GM19395 (cell line): ENCODE measurements at regions not wholly inside any gene's neighbourhood (a gene's known extent, or its start where the extent isn't known, plus 50 kb on each side); places are given as distances from the start of the nearest gene placed in this dataset.

Source experiments
- ATAC-seq: cut with Tn5 transposase; IDR thresholded peaks from one replicate; pipeline ENCODE4 v1.9.1; 2021; ENCODE audit warnings: mild to moderate bottlenecking, moderate library complexity; ENCODE audit not compliant: unreplicated experiment

DNA sequence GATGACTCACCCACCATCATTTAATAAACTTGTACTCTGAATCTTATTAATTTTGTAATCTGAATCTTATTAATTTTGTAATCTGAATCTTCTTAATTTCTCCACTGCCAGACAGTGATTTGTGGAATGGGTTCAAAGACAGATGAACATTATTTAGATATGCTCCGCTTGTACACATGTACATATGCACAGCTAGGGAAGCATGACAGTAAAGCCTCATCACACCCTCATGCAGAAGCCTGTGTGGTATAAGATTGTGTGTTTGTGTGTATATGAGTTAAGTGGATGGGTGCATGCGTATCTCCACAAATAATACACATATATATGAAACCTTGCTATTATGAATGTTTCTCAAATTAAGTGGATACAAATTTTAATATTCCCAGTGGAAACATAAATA is 318.5 kb upstream of the SFRP2 start:
- ATAC-seq: no peak

DNA sequence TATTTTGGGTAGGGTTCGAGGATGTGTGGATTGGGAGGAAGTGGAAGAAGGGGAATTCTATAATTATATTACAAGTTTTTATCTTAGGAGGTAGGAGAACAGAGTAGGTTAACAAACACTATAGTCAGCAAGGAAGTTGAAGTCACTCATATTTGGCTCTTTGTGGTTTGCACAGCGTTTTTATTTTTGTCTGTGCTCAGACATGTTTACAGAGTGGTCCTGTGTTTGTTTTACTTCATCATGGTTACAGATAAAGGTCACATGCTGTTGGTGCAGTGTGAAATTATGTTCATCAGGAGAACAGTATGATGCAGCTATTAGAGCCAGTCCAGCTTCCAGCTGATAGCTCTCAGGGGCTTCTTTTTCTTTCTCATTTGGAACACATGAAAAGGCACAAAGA is 299.9 kb upstream of the SFRP2 start:
- ATAC-seq: no peak

DNA sequence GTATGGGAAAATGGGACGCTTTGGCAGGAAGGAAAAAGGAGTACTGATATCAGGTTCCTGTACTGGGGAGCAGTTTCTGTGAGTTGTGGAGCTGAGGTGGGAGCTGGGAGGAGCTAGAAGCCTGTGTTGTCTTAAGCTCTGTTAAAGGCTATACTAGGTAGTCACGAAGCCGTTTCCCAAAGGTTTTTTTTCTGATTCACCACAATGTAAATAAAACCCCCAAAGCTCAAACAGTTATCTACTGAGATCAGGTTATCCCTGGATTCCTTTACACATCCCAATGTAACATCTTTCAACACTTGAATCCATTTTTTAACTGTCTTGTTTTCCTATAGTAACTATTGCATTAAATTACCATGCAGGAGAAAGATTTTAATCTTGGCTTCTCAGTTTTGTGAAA is 297.4 kb upstream of the SFRP2 start:
- ATAC-seq: no peak

DNA sequence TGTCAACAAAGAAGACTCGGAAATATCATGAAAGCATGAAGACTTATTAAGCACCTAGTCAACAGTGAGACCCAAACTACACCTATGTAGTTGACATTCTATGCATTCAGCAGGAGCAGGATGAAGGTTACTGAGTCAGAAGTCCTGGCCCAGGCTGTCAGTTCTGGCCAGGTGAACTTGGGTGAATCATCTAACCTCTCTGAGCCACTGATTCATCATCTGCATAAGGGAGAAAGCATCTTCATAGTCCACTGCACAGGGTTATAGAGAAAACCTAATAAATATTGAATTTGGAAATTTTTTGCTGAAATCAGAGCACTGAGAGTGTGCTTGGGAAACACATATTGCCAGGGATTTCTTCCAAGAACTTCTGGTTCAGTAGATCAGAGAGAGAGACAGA is 296.0 kb upstream of the SFRP2 start:
- no peak for ATAC-seq

DNA sequence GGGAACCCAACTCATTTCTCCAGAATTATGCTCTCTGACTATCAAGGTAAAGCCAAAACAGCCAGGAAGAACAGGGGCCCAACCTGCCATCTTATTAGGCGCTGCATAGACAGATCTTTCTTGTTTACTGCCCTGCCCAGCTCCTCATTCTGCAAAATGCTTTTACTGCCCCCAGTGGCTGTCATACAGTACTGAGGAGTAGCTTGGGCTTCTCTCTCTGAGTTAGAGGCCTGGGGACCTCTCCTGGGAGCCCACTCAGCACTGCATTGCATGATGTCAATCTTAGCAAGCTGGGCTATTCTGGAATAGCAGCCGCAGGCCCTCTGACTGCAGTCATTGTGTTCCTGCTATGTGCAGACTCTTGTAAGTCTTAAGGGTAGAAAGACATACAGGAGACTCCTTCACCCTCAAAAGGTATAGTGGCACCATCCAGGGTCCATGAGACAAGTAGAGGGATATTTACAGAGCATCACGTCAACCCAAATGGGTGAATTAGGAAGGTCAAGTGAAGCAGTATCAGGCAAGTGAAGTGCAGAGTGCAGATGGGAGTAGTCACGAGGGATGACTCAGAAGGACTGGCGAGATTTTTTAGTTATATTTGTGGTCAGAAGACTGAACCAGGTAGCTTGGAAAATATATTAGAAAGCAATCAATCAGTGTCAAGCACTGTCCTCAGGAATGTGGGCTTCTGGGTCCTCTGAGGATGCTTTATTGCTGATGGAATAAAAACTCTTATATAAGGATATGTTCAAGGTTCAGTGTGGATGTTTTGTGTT is 294.1 kb upstream of the SFRP2 start:
- peak; percentile 49 for ATAC-seq

DNA sequence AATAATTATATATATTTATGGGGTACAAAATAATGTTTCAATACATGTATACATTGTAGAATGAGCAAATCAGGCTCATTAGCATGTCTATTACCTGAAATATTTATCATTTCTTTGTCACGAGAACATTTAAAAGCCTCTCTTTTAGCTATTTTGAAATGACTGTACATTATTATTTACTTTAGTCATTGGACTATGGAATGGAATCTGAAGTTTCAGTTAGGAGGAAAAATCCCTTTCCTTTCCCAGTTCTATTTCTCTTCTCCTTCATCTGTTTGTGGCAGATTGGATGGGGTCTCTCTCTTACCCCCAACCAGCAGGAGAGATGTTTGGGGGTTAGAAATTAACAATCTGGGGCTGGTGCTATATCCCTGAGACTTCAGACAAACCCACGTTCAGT is 292.5 kb upstream of the SFRP2 start:
- no peak for ATAC-seq

DNA sequence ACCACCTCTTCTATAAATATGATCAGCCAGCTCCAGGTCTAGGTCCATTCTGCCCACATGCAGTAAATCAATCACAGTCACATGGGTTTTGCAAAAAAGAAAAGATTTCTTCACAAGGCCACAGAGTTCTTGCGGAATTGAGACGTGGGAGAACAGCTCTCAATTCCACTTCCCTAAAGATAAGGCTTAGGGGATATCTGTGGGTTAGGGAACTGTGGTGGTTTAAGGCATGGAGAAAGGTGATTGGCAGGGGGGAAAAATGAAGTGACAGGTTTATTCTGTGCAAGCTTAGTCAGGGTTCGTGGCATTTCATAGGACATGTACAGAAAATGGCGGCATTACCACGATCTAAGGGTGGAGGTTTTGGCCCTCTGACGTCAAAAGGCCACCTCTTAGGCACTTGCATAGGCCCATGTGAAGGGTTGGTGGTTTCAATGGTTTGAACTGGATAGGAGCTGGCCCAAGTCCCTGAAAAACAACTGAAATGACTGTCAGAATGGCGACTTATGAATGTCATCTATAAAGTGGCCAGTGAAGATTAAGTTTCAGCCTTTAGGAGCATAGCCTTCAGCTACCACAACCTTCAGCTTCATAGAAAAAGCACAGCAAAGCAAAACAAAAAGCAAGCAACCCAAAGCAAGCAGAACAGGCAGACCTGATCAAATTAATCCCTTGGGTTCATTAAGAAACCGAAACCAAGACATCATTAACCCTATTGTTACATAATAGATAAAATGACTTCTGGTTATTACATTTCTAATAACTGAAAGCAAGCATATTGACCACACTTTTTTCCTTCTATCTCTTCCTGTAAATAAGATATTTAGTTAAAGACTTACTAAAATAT is 289.8 kb upstream of the SFRP2 start:
- no peak for ATAC-seq

DNA sequence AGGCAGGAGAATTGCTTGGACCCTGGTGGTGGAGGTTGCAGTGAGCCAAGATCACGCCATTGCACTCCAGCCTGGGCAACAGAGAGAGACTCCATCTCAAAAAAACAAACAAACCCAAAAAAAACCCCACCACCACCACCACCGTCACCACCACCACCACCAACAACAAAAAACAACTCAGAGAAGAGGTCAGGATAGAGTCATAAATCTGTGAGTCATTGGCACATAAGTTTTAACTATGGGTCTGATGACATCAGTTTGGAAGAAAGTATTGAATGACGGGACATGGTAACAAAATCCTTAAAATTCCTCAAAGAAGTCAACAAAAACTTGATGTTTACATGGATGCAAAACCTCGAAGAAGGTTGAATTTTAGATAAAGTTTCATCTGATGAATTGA is 288.0 kb upstream of the SFRP2 start:
- no peak for ATAC-seq

DNA sequence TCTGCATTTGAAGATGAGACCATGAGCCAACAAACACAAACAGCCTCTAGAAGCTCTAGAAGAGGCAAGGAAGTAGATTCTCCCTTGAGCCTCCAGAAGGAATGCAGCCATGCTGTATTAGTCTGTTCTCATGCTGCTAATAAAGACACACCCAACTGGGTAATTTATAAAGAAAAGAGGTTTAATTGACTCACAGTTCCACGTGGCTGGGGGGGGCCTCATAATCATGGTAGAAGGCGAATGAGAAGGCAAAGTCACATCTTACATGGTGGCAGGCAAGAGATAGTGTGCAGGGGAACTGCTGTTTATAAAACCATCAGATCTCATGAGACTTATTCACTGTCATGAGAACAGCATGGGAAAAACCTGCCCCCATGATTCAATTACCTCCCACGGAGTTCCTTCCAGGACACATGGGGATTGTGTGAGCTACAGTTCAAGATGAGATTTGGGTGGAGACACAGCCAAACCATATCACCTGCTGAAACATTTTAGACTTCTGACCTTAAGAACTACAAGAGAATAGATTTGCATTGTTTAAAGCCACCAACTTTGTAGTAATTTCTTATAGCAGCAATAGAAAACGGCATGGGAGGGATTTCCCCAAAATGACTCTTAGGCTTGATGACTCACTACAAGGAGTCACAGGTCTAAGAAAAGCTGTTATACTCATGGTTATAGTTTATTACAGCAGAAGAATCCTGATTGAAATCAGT is 284.4 kb upstream of the SFRP2 start:
- ATAC-seq: peak; percentile 50

DNA sequence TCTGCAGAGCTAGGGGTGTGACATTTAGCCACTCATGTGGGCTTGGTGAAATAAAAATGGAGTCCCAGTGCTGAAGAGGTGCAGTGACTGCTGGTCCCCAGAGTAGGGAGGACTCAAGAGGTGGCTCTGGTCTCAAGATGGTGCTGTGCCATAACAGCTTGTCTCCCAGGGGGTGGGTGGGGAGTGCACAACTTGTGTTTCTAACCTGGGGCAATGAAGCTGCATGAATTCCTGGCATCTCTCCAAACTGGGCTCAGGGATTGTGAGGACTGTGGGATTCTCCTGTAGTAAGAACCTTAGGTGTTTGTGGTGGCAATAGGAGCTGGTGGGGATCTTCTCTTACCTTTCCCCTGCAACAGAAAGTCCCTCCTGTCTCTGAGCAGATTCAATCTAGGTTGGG is 278.9 kb upstream of the SFRP2 start:
- no peak for ATAC-seq

DNA sequence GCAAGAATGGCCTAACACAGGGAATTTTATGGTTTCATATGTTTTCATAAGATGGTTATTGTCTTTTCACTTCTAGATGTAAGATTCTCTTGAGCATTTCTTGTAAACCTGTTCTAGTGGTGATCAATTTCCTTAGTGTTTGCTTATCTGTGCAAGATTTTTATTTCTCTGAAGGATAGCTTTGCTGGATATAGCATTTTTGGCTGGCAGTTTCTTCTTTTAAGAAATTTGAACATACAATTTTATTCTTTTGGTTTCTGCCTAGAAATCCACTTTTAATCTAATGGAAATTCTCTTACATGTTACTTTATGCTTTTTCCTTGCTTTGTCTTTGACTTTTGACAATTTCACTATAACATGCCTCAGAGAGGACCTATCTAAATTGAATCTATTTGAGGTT is 276.5 kb upstream of the SFRP2 start:
- no peak for ATAC-seq

DNA sequence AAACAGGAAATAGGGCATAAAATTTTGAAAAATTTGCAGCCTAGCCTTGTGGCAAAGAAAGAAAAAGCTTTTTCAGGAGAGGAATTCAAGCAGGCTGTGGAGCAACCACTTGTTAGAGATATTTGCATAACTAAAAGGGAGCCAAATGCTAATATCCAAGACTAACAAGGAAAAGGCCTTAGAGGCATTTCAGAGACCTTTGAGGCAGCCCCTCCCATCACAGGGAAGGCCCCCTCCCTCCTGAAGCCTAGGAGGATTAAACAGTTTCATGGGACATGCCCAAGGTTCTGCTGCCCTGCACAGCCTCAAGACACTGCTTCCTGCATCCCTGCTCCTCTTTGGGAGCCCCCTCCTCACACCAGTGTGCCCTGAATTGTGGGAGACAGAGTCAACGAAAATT is 275.4 kb upstream of the SFRP2 start:
- ATAC-seq: no peak

DNA sequence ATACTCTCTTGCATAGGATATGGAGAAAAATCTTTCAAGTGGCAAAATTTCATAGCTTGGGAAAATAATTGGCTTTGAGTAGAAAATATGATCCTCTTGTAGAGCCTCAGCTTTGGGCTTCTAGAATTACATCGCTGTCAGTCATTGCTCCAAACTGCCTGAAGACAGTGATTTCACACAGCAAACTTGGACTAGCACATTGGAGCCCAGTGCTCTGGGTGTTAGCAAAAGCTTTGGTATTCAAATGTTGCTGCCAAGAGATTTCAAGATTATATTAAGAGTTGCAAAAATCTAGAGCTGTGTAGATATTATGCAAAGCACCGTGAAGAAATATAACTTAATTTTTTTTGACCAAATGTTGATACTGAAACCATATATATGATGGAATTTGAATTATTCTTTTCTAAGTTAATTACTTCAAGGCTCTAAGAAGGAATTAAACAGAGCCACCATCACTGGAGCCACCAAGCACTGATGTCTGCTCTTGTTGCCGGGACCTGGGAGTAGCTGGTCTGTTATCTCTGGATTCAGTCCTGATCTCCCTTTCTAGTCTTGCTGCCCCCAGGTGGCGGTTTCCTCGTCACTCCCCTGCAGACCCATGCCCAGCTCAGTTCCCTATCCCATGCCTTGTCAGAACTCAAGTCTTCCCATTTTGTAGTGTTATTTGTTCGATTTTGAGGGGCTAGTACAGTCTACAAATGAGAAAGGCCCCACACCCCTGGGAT is 260.7 kb upstream of the SFRP2 start:
- no peak for ATAC-seq

DNA sequence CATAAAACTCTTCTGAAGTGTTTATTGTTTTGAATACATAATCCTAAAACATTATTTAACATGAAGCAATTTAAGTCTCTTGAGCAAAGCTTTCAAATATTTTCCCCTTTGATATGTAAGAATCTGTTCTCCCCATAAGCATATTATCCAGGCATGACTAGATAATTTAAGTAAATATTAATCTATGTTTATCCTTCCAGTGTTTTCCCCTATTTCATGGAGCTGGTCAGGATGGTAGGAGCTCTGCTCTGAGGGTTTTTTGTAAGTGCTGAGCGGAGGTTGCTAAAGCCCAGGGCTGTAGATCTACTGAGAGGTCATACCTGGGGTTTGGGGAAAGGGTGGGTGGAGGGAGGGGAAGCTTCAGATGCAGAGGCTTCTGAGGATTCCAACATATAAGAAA is 258.9 kb upstream of the SFRP2 start:
- no peak for ATAC-seq

DNA sequence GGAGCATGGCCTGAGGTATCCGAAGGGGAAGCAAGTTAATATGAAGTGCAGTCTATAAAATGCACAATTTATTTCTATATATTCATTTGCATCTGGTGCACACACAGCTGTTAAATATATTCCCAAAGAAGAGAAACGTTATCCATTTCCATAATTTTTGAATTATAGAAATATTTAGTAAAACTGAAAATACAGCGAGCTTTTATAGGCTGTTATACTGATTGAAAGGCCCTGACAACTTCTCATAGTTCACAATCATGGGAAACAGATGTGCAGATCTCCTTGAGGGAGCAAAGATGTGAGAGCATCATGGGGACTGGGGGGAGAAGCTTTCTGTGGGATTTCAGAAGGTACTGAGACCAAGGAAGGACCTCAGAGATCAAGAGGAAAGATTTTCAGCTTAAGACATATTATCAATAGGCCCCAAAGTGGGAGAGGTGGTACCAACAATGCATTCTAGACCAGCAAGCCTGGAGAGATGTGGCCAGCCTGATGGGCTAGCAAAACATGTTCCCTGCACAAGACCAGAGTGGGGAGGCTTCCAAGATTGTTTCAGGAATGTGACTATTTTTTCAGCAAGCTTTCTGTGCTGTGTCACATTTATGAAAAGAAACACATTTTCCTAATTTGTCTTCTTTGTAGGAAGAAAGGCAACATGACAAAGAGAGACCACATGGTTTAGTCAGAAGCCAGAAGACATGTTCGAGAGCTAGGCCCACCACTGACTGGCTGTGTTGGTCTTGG is 256.0 kb upstream of the SFRP2 start:
- ATAC-seq: no peak

DNA sequence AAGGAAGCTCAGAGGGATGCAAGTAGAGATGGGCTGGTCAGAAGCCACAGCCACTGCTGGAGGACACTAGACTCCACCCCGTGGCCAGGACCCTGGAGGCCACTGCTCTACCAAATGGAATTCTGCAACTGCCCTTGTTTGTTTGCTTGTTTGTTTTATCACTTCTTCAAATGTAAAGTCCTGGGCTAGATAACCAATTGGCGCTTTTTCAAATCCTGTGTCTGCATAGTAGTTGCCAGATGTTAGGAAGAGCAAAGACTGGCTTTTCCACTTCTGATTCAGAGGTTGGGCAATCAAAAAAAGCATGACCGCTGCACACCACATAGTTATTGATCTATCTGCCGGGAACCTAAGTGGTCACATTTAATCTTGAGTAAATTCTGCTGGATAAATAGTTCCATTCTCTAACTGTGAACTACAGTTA is 255.2 kb upstream of the SFRP2 start:
- no peak for ATAC-seq

DNA sequence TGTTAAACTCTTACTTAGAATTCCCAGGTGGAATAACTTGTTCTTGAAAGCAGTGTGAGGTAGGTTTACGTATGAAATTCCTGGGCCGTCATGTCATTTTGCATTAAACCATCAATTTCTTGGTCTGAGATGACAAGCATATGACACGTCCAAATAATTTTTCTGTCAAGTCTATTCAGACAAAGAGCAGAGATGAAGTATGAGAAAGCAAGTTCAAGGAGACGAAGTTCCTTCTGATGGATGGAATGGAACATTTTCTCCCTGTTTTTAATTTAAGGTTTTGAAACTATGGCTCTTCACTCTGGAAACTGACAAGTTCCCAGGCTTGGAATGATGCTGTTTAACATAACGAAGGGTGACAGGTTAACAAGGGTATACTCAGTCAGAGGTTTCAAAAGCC is 252.8 kb upstream of the SFRP2 start:
- ATAC-seq: no peak

DNA sequence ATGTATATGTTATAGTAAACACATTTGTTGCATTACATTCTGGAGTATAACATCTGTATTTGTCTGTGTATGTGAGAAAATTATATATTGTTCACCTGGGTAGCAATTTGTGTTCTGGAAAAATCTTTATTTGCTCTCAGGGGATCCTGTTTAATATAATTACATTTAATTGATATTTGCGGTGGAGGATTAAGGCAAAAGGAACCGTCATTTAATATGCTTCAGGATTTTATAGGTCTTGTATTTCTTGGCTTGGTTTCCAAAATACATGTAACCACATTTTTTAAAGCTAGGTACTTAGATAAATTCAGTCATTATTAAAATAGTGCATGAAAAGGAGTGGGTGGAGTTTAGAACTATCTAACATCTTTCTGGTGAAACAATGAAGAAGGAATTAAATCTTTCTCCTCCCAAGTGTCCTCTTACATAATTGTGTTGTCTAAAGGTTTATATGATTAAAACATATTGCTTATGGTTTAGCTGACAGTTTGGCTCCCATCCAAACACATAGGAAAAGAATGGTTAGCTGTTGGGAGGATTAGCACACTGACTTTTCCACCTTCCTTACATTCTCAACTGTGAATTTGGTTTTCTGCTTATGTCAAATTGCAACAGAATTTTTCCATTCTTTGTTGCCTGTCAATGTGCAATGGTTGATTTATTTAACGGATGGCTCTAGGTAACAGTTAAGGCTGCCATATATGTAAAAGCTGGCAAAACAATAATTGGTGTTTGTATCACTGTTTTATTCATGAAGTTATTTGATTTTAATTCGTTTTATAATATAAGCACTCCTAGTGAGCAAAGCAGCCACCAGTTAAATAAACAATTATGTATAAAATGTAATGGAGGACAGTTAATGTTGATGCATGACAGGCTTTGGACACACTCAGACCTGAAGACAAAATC is 250.8 kb upstream of the SFRP2 start:
- no peak for ATAC-seq

DNA sequence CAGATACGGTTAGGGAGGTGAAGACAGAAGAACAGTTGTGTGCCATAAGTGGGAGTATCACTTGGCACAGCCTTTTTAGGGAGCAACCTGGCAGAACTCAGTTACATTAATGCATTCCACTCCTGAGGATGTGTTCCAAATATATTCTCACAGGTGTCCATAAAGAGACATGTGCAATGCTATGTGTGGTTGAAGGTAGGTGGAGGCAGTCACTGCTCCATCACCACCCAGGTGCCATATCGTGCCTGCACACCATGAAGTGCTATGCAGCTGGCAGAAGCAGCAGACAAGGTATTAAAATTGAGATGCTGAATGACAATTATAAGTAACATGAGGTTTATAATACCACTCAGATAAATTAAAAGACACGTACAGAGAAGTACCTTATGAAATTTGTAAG is 248.0 kb upstream of the SFRP2 start:
- ATAC-seq: no peak
